K562 (cell line): ENCODE measurements at regions not wholly inside any gene's neighbourhood (a gene's known extent, or its start where the extent isn't known, plus 50 kb on each side); places are given as distances from the start of the nearest gene placed in this dataset.

ENCODE experiments used
- ATAC-seq: fragments of 200-7000 bp; cut with Tn5 transposase; 3 replicates; pipeline ENCODE4 v1.9.1; 2020; ENCODE audit warnings: moderate library complexity
- BruUV-seq: library from RNA; stranded (reverse); fragments of 400-500 nt; replicated peaks from 2 replicates; lab custom pipeline; 2021; lab: Mats Ljungman, UMichigan
- CTCF ChIA-PET: fragments of 300-600 bp; formaldehyde crosslinking; extraction: SDS; loops from one replicate; lab custom pipeline; 2021; ENCODE audit warnings: low intra/inter-chr PET ratio; lab: Yijun Ruan, JAX
- POLR2A ChIA-PET: fragments of 300-600, 350-650 bp; sonication (Branson Sonifier 250); formaldehyde crosslinking; extraction: SDS; loops from one replicate; lab custom pipeline; 2021; ENCODE audit warnings: antibody characterized with exemption, inconsistent platforms; lab: Yijun Ruan, JAX
- DNase-seq, 4 experiments: peaks; one replicate each; pipeline versions ENCODE4 v3.0.0 to v3.0.0-alpha.2; 2011 to 2018; ENCODE audit warnings: low spot score in 3 of 4, mixed read lengths in 3 of 4; ENCODE audit errors: extremely low read depth in 1 of 4
- FAIRE-seq: peaks from 2 replicates; lab custom pipeline; 2011; peaks lifted over from hg19 to GRCh38; lab: Jason Lieb, UNC
- H2AFZ ChIP-seq: 2 replicates; pipeline ENCODE4 v1.6.0; 2011; ENCODE audit warnings: low read depth, low read length, control low read depth, inconsistent platforms
- H3K27ac ChIP-seq: fragments of 200-600 bp; 3 replicates; pipeline ENCODE4 v1.8.0; 2011; ENCODE audit warnings: low read depth, mild to moderate bottlenecking, control low read depth, inconsistent platforms, low read length, moderate library complexity, mixed read lengths; ENCODE audit errors: extremely low read depth
- H3K27me3 ChIP-seq, 2 experiments: fragments of 300-600 bp in 1 of 2; 2 replicates in 1 of 2; 3 replicates in 1 of 2; pipeline versions ENCODE4 v1.6.0 to v1.8.0; 2011; ENCODE audit warnings: inconsistent platforms in 2 of 2, low read length in 2 of 2, mild to moderate bottlenecking in 1 of 2, mixed read lengths in 1 of 2, moderate library complexity in 1 of 2; ENCODE audit not compliant: control insufficient read depth in 2 of 2, insufficient read depth in 2 of 2
- H3K36me3 ChIP-seq: fragments of 300-600 bp; 3 replicates; pipeline ENCODE4 v1.8.0; 2011; ENCODE audit warnings: mild to moderate bottlenecking, low read length, inconsistent platforms; ENCODE audit not compliant: control insufficient read depth, insufficient read depth
- H3K4me1 ChIP-seq, 2 experiments: fragments of 200-600 bp in 1 of 2; replicated peaks in 1 of 2; 2 replicates in 1 of 2; 3 replicates in 1 of 2; pipeline versions ENCODE4 v1.5.1 to v1.8.0; 2011; ENCODE audit warnings: inconsistent platforms in 2 of 2, low read length in 2 of 2, mild to moderate bottlenecking in 1 of 2, mixed read lengths in 1 of 2, moderate library complexity in 1 of 2; ENCODE audit not compliant: control insufficient read depth in 2 of 2, insufficient read depth in 2 of 2
- H3K4me2 ChIP-seq: 2 replicates; pipeline ENCODE4 v1.6.1; 2011; ENCODE audit warnings: low read length, control low read depth, inconsistent platforms, mixed read lengths; ENCODE audit not compliant: insufficient read depth
- H3K4me3 ChIP-seq: fragments of 200-600 bp; sonication (generic), shearing (Covaris generic); 2 replicates; pipeline ENCODE4 v1.5.1; 2016; ENCODE audit warnings: control low read depth, inconsistent platforms
- H3K79me2 ChIP-seq: fragments of 200-600 bp; 3 replicates; pipeline ENCODE4 v1.8.0; 2011; ENCODE audit warnings: low read length, inconsistent platforms; ENCODE audit not compliant: control insufficient read depth, insufficient read depth
- H3K9ac ChIP-seq, 2 experiments: 2 replicates each; pipeline versions ENCODE4 v1.6.0 to v1.6.1; 2011; ENCODE audit warnings: low read depth in 2 of 2, low read length in 2 of 2, control low read depth in 1 of 2, inconsistent platforms in 1 of 2, mild to moderate bottlenecking in 1 of 2, mixed read lengths in 1 of 2; ENCODE audit not compliant: insufficient read depth in 1 of 2
- H3K9me1 ChIP-seq: one replicate; pipeline ENCODE4 v1.6.0; 2011; ENCODE audit warnings: inconsistent platforms, mild to moderate bottlenecking, low read length, moderate library complexity; ENCODE audit not compliant: control insufficient read depth, insufficient read depth
- H3K9me3 ChIP-seq: replicated peaks from 2 replicates; pipeline ENCODE4 v1.5.1; 2011; ENCODE audit warnings: low read depth, low read length, inconsistent platforms; ENCODE audit not compliant: control insufficient read depth, insufficient read depth
- H4K20me1 ChIP-seq: replicated peaks from 2 replicates; pipeline ENCODE4 v1.6.1; 2011; ENCODE audit warnings: low read length, inconsistent platforms, mixed read lengths; ENCODE audit not compliant: control insufficient read depth, insufficient read depth
- BRD4 ChIP-seq: fragments of 200-600 bp; sonication (generic); IDR thresholded peaks from 2 replicates; pipeline ENCODE4 v1.6.1; 2017; ENCODE audit warnings: inconsistent platforms
- CHD2 ChIP-seq: IDR thresholded peaks from 2 replicates; pipeline ENCODE4 v1.6.1; 2011; ENCODE audit warnings: low read depth, low read length
- E2F1 ChIP-seq: sonication (generic); formaldehyde crosslinking; IDR thresholded peaks from 2 replicates; pipeline ENCODE4 v1.8.1; 2023; ENCODE audit warnings: mild to moderate bottlenecking, missing genetic modification reagents, moderate library complexity
- ELK1 ChIP-seq: sonication (generic); formaldehyde crosslinking; IDR thresholded peaks from 2 replicates; pipeline ENCODE4 v1.8.1; 2022; ENCODE audit warnings: missing genetic modification reagents
- EP300 ChIP-seq: IDR thresholded peaks from 2 replicates; pipeline ENCODE4 v1.6.1; 2012; ENCODE audit warnings: low read length, improper control_type of control experiment
- PRMT5 ChIP-seq: sonication (generic); formaldehyde crosslinking; IDR thresholded peaks from 2 replicates; pipeline ENCODE4 v1.5.0; 2020; ENCODE audit warnings: missing genetic modification reagents
- TFE3 ChIP-seq: fragments of 450-650 bp; formaldehyde crosslinking; IDR thresholded peaks from 2 replicates; pipeline ENCODE4 v1.4.0; 2020; ENCODE audit warnings: mild to moderate bottlenecking, mixed read lengths
- TSC22D4 ChIP-seq: fragments of 450-650 bp; IDR thresholded peaks from 2 replicates; pipeline ENCODE4 v1.6.1; 2016; ENCODE audit warnings: missing genetic modification characterization, missing biosample characterization, control low read depth
- ZBTB11 ChIP-seq, 3 experiments: fragments of 200-800 bp in 1 of 3; fragments of 250-450 bp in 1 of 3; fragments of 450-650 bp in 1 of 3; sonication (Bioruptor Pico) in 1 of 3; sonication (Bioruptor generic) in 1 of 3; formaldehyde crosslinking in 1 of 3; IDR thresholded peaks; 2 replicates each; pipeline versions ENCODE4 v1.6.1 to v1.8.0; 2016 to 2022; ENCODE audit warnings: mild to moderate bottlenecking in 2 of 3, missing genetic modification characterization in 2 of 3, missing compliant biosample characterization in 1 of 3, moderate library complexity in 1 of 3
- ZNF311 ChIP-seq: fragments of 250-450 bp; sonication (Bioruptor Pico); IDR thresholded peaks from 2 replicates; pipeline ENCODE4 v1.4.0; 2020; ENCODE audit warnings: mild to moderate bottlenecking, moderate library complexity
- WGBS: fragments of 100-300 bp; shearing (Covaris generic); methylation state at CpG from one replicate; pipeline ENCODE4 v1.1.6; 2016; ENCODE audit warnings: low coverage, mixed read lengths; ENCODE audit not compliant: insufficient coverage; ENCODE audit errors: missing lambda C conversion rate; 5-methylcytosine and 5-hydroxymethylcytosine counted together
- in situ Hi-C: fragments of 300-500 bp; cut with MboI; formaldehyde crosslinking; loops from 4 replicates; pipeline ENCODE4 v1.15.0; 2018; ENCODE audit warnings: inconsistent platforms, mixed read lengths
- intact Hi-C: fragments of 100-400 bp; cut with micrococcal nuclease; formaldehyde crosslinking; loops from 2 replicates; pipeline ENCODE4 v1.14.2; 2022
- TF ChIP-seq, protein P1 (sequence below): fragments of 250-450 bp; sonication (Bioruptor Pico); IDR thresholded peaks from 2 replicates; pipeline ENCODE4 v1.4.0; 2020; ENCODE audit warnings: mild to moderate bottlenecking

- TF ChIP-seq, protein P1, sequence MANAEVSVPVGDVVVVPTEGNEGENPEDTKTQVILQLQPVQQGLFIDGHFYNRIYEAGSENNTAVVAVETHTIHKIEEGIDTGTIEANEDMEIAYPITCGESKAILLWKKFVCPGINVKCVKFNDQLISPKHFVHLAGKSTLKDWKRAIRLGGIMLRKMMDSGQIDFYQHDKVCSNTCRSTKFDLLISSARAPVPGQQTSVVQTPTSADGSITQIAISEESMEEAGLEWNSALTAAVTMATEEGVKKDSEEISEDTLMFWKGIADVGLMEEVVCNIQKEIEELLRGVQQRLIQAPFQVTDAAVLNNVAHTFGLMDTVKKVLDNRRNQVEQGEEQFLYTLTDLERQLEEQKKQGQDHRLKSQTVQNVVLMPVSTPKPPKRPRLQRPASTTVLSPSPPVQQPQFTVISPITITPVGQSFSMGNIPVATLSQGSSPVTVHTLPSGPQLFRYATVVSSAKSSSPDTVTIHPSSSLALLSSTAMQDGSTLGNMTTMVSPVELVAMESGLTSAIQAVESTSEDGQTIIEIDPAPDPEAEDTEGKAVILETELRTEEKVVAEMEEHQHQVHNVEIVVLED: no peak
- TF ChIP-seq ZNF311 (CRISPR knock-in tag) (no peak), ELK1 (CRISPR knock-in tag) (no peak), TFE3 (CRISPR knock-in tag) (no peak), BRD4 (no peak)
Observed at GRCh38 chr2:240284503-240285259, 144.2 kb upstream of the OTOS start (continued).

DNA sequence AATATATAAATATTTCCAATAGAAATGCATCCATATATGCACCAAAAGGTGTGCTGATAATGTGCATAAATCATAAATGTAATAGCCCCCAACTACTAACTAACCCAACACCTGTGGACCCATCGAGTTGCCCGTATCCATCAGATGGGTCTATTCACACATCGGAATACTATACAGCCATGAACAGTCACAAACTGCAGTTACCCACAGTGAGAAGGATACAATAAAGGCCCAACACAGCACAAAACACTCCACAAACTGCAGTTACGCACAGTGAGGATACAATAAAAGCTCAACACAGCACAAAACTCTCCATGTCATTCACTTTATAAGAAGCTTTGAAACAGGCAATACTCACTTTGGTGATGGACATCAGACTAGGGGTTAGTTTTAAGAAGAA, 145.3 kb upstream of the OTOS start:
- Histone ChIP-seq H3K27me3 (peaks cover 0 to 24% of the 10 kb centered on the region in 2 experiments; a peak in 4 of 5 replicates), H2AFZ (no peak overlapping the region), H3K9me1 (no peaks in the 10 kb centered on the region), H3K79me2 (no peaks in the 10 kb centered on the region), H3K4me3 (no peak overlapping the region), H3K9me3 (no peaks in the 10 kb centered on the region), H3K9ac (no peak overlapping the region), H3K4me1 (no peaks in the 10 kb centered on the region), H3K27ac (no peak overlapping the region), H3K4me2 (no peak overlapping the region), H3K36me3 (no peaks in the 10 kb centered on the region), H4K20me1 (no peaks in the 10 kb centered on the region)
- ChIA-PET POLR2A (no interaction called here), CTCF (no interaction called here)
- DNase-seq: no peak
- intact Hi-C loops (no loop called here), in situ Hi-C loops (no loop called here)
- ATAC-seq: no peak
- WGBS: 0% methylated on average over 4 of the region's 4 CpGs
- FAIRE-seq: no peak
- no TSS peak for BruUV-seq
- no peak for TF ChIP-seq BRD4
- no peak for TF ChIP-seq CHD2
- TF ChIP-seq TSC22D4 (tag): no peak
- TF ChIP-seq PRMT5 (CRISPR knock-in tag): no peak
- TF ChIP-seq ZBTB11 (CRISPR knock-in tag; IDR thresholded peaks at IDR 0.05): no peak
- TF ChIP-seq EP300: no peak
- no peak for TF ChIP-seq E2F1 (CRISPR knock-in tag)
